ENCODE measurements at regions not wholly inside any gene's neighbourhood (a gene's known extent, or its start where the extent isn't known, plus 50 kb on each side); places are given as distances from the start of the nearest gene placed in this dataset.

- no peak for DNase-seq (ENCODE audit: low spot score)
- no peak overlapping the region for H3K27ac Mint-ChIP-seq (ENCODE audit: unreplicated experiment)
- no peak overlapping the region for H3K4me3 Mint-ChIP-seq (ENCODE audit: unreplicated experiment)
- H3K27me3 Mint-ChIP-seq (ENCODE audit: unreplicated experiment) = peaks cover 11% of the 10 kb centered on the region
- H3K4me1 Mint-ChIP-seq (ENCODE audit: unreplicated experiment) = peaks cover 4% of the 10 kb centered on the region
- no peaks in the 10 kb centered on the region for H3K9me3 Mint-ChIP-seq (ENCODE audit: unreplicated experiment)
- no peak for TF ChIP-seq CTCF (IDR thresholded peaks at IDR 0.05; ENCODE audit: unreplicated experiment)
- H3K36me3 Mint-ChIP-seq (ENCODE audit: low read depth, unreplicated experiment) = no peaks in the 10 kb centered on the region
These were observed 215.5 kb downstream of the SPATA18 start for GRCh38 chr4:52266537-52267137.

GRCh38 chr4:52269761-52270160 is 218.7 kb downstream of the SPATA18 start:
- TF ChIP-seq CTCF (IDR thresholded peaks at IDR 0.05; ENCODE audit: unreplicated experiment) = no peak
- peaks cover 4% of the 10 kb centered on the region for H3K4me1 Mint-ChIP-seq (ENCODE audit: unreplicated experiment)

GRCh38 chr4:52273885-52274284 is 222.8 kb downstream of the SPATA18 start:
- Mint-ChIP-seq H3K4me3 (ENCODE audit: unreplicated experiment) (no peak overlapping the region), H3K9me3 (ENCODE audit: unreplicated experiment) (no peaks in the 10 kb centered on the region), H3K27ac (ENCODE audit: unreplicated experiment) (no peak overlapping the region), H3K4me1 (ENCODE audit: unreplicated experiment) (no peaks in the 10 kb centered on the region), H3K27me3 (ENCODE audit: unreplicated experiment) (peaks cover 5% of the 10 kb centered on the region), H3K36me3 (ENCODE audit: low read depth, unreplicated experiment) (no peaks in the 10 kb centered on the region)
- TF ChIP-seq CTCF (IDR thresholded peaks at IDR 0.05; ENCODE audit: unreplicated experiment) = no peak
- no peak for DNase-seq (ENCODE audit: low spot score)

More at GRCh38 chr4:52269761-52270160, 218.7 kb downstream of the SPATA18 start:
- H3K4me3 Mint-ChIP-seq (ENCODE audit: unreplicated experiment) = no peak overlapping the region
- no peaks in the 10 kb centered on the region for H3K36me3 Mint-ChIP-seq (ENCODE audit: low read depth, unreplicated experiment)
- H3K27me3 Mint-ChIP-seq (ENCODE audit: unreplicated experiment) = peaks cover 12% of the 10 kb centered on the region
- H3K27ac Mint-ChIP-seq (ENCODE audit: unreplicated experiment) = no peak overlapping the region
- H3K9me3 Mint-ChIP-seq (ENCODE audit: unreplicated experiment) = no peaks in the 10 kb centered on the region
- no peak for DNase-seq (ENCODE audit: low spot score)

- no peak overlapping the region for H3K27ac Mint-ChIP-seq (ENCODE audit: unreplicated experiment)
- no peak overlapping the region for H3K4me3 Mint-ChIP-seq (ENCODE audit: unreplicated experiment)
- DNase-seq (ENCODE audit: low spot score) = no peak
- H3K27me3 Mint-ChIP-seq (ENCODE audit: unreplicated experiment) = peaks cover 2% of the 10 kb centered on the region
- TF ChIP-seq CTCF (IDR thresholded peaks at IDR 0.05; ENCODE audit: unreplicated experiment) = no peak
- no peaks in the 10 kb centered on the region for H3K4me1 Mint-ChIP-seq (ENCODE audit: unreplicated experiment)
- no peaks in the 10 kb centered on the region for H3K36me3 Mint-ChIP-seq (ENCODE audit: low read depth, unreplicated experiment)
- H3K9me3 Mint-ChIP-seq (ENCODE audit: unreplicated experiment) = no peaks in the 10 kb centered on the region
These were observed 237.2 kb downstream of the SPATA18 start for GRCh38 chr4:52288212-52288855.

- Mint-ChIP-seq H3K27me3 (ENCODE audit: unreplicated experiment) (peaks cover 2% of the 10 kb centered on the region), H3K4me1 (ENCODE audit: unreplicated experiment) (peaks cover 4% of the 10 kb centered on the region), H3K36me3 (ENCODE audit: low read depth, unreplicated experiment) (no peaks in the 10 kb centered on the region), H3K27ac (ENCODE audit: unreplicated experiment) (no peak overlapping the region), H3K9me3 (ENCODE audit: unreplicated experiment) (no peaks in the 10 kb centered on the region), H3K4me3 (ENCODE audit: unreplicated experiment) (no peak overlapping the region)
- no peak for DNase-seq (ENCODE audit: low spot score)
- TF ChIP-seq CTCF (IDR thresholded peaks at IDR 0.05; ENCODE audit: unreplicated experiment) = no peak
These were observed 239.4 kb downstream of the SPATA18 start for GRCh38 chr4:52290466-52290865.

Measured in endothelial cell (in vitro differentiated cells).